PC-9 (cell line): ENCODE measurements at regions not wholly inside any gene's neighbourhood (a gene's known extent, or its start where the extent isn't known, plus 50 kb on each side); places are given as distances from the start of the nearest gene placed in this dataset.

ENCODE experiments used
- BruUV-seq: library from RNA; stranded (reverse); fragments of 400-500 nt; replicated peaks from 2 replicates; lab custom pipeline; 2021; lab: Mats Ljungman, UMichigan
- CTCF ChIA-PET: fragments of 300-600 bp; sonication (Branson Sonifier 250); formaldehyde crosslinking; loops from one replicate; lab custom pipeline; 2022; ENCODE audit warnings: antibody characterized with exemption; lab: Charles Lee
- POLR2A ChIA-PET: fragments of 300-600 bp; sonication (Branson Sonifier 250); formaldehyde crosslinking; loops from one replicate; lab custom pipeline; 2022; ENCODE audit warnings: antibody characterized with exemption; ENCODE audit not compliant: unreplicated experiment; lab: Charles Lee
- DNase-seq, 2 experiments: peaks; one replicate each; pipeline versions ENCODE4 v3.0.0 to v3.0.0-alpha.2; 2015 to 2022; ENCODE audit warnings: mixed read lengths in 1 of 2
- H2AFZ ChIP-seq: fragments of 200-600 bp; sonication (generic); 2 replicates; pipeline ENCODE4 v1.8.1; 2017; ENCODE audit warnings: antibody characterized with exemption
- H3F3A ChIP-seq: fragments of 200-600 bp; sonication (generic); 2 replicates; pipeline ENCODE4 v1.8.1; 2017; ENCODE audit warnings: antibody characterized with exemption, mild to moderate bottlenecking, low read depth; ENCODE audit not compliant: insufficient read depth
- H3K27ac ChIP-seq: fragments of 200-600 bp; sonication (generic); 2 replicates; pipeline ENCODE4 v1.6.1; 2016; ENCODE audit warnings: mixed run types
- H3K27me3 ChIP-seq: fragments of 200-600 bp; sonication (generic); 2 replicates; pipeline ENCODE4 v1.6.1; 2016; ENCODE audit warnings: low read depth, mixed run types; ENCODE audit not compliant: insufficient read depth
- H3K36me3 ChIP-seq: fragments of 200-600 bp; sonication (generic); 2 replicates; pipeline ENCODE4 v1.6.1; 2016; ENCODE audit warnings: low read depth, mixed run types
- H3K4me1 ChIP-seq: fragments of 200-600 bp; sonication (generic); replicated peaks from 2 replicates; pipeline ENCODE4 v1.6.1; 2016; ENCODE audit warnings: mixed run types; ENCODE audit not compliant: insufficient read depth
- H3K4me2 ChIP-seq: fragments of 200-600 bp; sonication (generic); 2 replicates; pipeline ENCODE4 v1.6.1; 2017; ENCODE audit warnings: mixed run types
- H3K4me3 ChIP-seq: fragments of 200-600 bp; sonication (generic); 2 replicates; pipeline ENCODE4 v1.6.1; 2016; ENCODE audit warnings: mixed run types
- H3K79me2 ChIP-seq: fragments of 200-600 bp; sonication (generic); 2 replicates; pipeline ENCODE4 v1.6.1; 2017; ENCODE audit warnings: low read depth, mixed run types
- H3K9me2 ChIP-seq: fragments of 200-600 bp; sonication (generic); 2 replicates; pipeline ENCODE4 v1.8.1; 2017; ENCODE audit warnings: mild to moderate bottlenecking; ENCODE audit not compliant: insufficient read depth
- H3K9me3 ChIP-seq: fragments of 200-600 bp; sonication (generic); 2 replicates; pipeline ENCODE4 v1.8.1; 2016; ENCODE audit warnings: low read depth; ENCODE audit not compliant: insufficient read depth
- H4K20me1 ChIP-seq: fragments of 200-600 bp; sonication (generic); 2 replicates; pipeline ENCODE4 v1.8.1; 2017; ENCODE audit not compliant: insufficient read depth
- EZH2 ChIP-seq: fragments of 200-600 bp; sonication (generic); IDR thresholded peaks from 2 replicates; pipeline ENCODE4 v1.8.0; 2017; ENCODE audit warnings: antibody characterized with exemption, low read depth
- intact Hi-C: fragments of 100-400 bp; cut with micrococcal nuclease; formaldehyde crosslinking; loops from one replicate; pipeline ENCODE4 v1.10.0; 2022; ENCODE audit not compliant: unreplicated experiment
- TF ChIP-seq, protein P1 (sequence below): fragments of 200-600 bp; sonication (generic); conservative IDR thresholded peaks from 2 replicates; pipeline ENCODE4 v1.6.1; 2017; ENCODE audit warnings: mixed run types, antibody characterized with exemption, mild to moderate bottlenecking, moderate library complexity

GRCh38 chr14:98592611-98593170 lies 679.3 kb downstream of the BCL11B start:
- POLR2A ChIA-PET = no interaction called here

DNA sequence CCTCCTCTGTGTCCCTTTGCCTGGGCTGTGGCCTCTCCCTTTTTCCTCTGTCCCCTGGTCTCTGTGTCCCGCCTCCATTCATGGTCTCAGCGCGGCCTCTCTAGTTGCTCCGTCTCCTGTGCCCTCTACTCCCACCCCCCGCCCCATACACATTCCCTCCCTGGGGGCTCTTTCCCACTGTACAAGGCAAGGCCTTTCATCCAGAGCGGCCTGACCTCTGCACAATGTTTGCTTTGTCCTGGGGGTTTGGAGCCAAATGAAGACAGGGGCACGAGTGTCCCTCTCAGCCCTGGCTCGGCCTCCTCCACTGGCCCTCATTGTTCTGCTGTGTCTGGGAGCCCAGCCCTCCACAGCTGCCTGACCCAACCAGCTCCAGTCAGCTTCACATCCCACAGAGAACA lies 678.6 kb downstream of the BCL11B start:
- ChIA-PET CTCF (no interaction called here), POLR2A (no interaction called here)
- Histone ChIP-seq H2AFZ (no peak overlapping the region), H3K9me3 (no peaks in the 10 kb centered on the region), H3K4me2 (no peak overlapping the region), H3K27ac (no peak overlapping the region), H3F3A (no peaks in the 10 kb centered on the region), H3K27me3 (no peaks in the 10 kb centered on the region; the same call in 1 of the 2 replicates), H3K4me1 (no peaks in the 10 kb centered on the region), H3K79me2 (no peaks in the 10 kb centered on the region), H4K20me1 (no peaks in the 10 kb centered on the region), H3K9me2 (no peaks in the 10 kb centered on the region), H3K36me3 (no peaks in the 10 kb centered on the region), H3K4me3 (no peak overlapping the region)
- no TSS peak for BruUV-seq
- TF ChIP-seq, protein P1, sequence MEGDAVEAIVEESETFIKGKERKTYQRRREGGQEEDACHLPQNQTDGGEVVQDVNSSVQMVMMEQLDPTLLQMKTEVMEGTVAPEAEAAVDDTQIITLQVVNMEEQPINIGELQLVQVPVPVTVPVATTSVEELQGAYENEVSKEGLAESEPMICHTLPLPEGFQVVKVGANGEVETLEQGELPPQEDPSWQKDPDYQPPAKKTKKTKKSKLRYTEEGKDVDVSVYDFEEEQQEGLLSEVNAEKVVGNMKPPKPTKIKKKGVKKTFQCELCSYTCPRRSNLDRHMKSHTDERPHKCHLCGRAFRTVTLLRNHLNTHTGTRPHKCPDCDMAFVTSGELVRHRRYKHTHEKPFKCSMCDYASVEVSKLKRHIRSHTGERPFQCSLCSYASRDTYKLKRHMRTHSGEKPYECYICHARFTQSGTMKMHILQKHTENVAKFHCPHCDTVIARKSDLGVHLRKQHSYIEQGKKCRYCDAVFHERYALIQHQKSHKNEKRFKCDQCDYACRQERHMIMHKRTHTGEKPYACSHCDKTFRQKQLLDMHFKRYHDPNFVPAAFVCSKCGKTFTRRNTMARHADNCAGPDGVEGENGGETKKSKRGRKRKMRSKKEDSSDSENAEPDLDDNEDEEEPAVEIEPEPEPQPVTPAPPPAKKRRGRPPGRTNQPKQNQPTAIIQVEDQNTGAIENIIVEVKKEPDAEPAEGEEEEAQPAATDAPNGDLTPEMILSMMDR = no peak
- TF ChIP-seq EZH2 = no peak
- intact Hi-C loops = no loop called here
- DNase-seq = no peak

More at GRCh38 chr14:98592611-98593170, 679.3 kb downstream of the BCL11B start:
- Histone ChIP-seq H4K20me1 (no peaks in the 10 kb centered on the region), H3K27me3 (no peaks in the 10 kb centered on the region; the same call in 1 of the 2 replicates), H3K36me3 (no peaks in the 10 kb centered on the region), H2AFZ (no peak overlapping the region), H3K4me3 (no peak overlapping the region), H3K9me3 (no peaks in the 10 kb centered on the region), H3F3A (no peaks in the 10 kb centered on the region), H3K27ac (no peak overlapping the region), H3K4me2 (no peak overlapping the region), H3K9me2 (no peaks in the 10 kb centered on the region), H3K79me2 (no peaks in the 10 kb centered on the region), H3K4me1 (no peaks in the 10 kb centered on the region)
- TF ChIP-seq, protein P1 = no peak
- CTCF ChIA-PET = no interaction called here
- intact Hi-C loops = no loop called here
- DNase-seq = no peak
- no TSS peak for BruUV-seq

GRCh38 chr14:98594156-98594555 lies 677.8 kb downstream of the BCL11B start:
- DNase-seq = no peak
- no peaks in the 10 kb centered on the region for H3K36me3 ChIP-seq
- no peaks in the 10 kb centered on the region for H3K79me2 ChIP-seq
- H2AFZ ChIP-seq = no peak overlapping the region
- no peaks in the 10 kb centered on the region for H3K9me3 ChIP-seq
- no peaks in the 10 kb centered on the region for H3K4me1 ChIP-seq
- CTCF ChIA-PET = no interaction called here
- no peaks in the 10 kb centered on the region for H4K20me1 ChIP-seq
- intact Hi-C loops = no loop called here
- POLR2A ChIA-PET = no interaction called here
- TF ChIP-seq EZH2 = no peak
- TF ChIP-seq, protein P1 = no peak
- no TSS peak for BruUV-seq
- no peaks in the 10 kb centered on the region for H3K9me2 ChIP-seq
- no peaks in the 10 kb centered on the region; the same call in 1 of the 2 replicates for H3K27me3 ChIP-seq
- H3K4me3 ChIP-seq = no peak overlapping the region
- no peaks in the 10 kb centered on the region for H3F3A ChIP-seq
- H3K27ac ChIP-seq = no peak overlapping the region
- no peak overlapping the region for H3K4me2 ChIP-seq
